ENCODE measurements at regions not wholly inside any gene's neighbourhood (a gene's known extent, or its start where the extent isn't known, plus 50 kb on each side); places are given as distances from the start of the nearest gene placed in this dataset.

DNA sequence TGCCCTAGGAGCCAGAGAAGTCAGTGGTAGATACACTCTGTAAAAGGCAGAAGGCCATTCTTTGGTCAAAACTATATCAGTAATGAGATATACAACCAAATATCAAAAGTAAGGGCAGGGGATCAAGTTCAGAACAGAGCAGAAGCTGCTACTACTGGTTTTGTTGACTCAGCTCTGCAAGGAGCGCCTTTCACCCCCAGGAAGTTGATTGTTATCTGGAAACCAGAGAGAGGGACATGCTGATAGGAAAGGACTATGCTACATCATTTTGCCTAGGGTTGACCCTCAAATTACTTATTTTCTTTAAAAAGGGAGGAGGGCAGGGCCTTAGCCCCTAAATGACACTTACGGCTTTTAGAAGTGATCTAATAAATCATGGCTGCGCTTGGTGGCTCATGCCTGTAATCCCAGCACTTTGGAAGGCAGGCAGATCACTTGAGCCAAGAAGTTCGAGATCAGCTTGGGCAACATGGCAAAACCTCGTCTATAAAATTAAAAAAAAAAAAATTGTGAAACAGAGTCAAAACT lies 194.0 kb downstream of the KLHL28 start:
- no peak for ATAC-seq (ENCODE audit: low read depth)
- dilution Hi-C loops (cut with HindIII; ENCODE audit: low sequenced_read_pairs, unreplicated experiment), result no loop called here
- no peak overlapping the region for H3K18ac ChIP-seq (ENCODE audit: low read depth, low read length)

More for the DNA sequence above, 194.0 kb downstream of the KLHL28 start:
- Histone ChIP-seq H3K4me1 (ENCODE audit: control insufficient read depth, insufficient read depth, low read length) (no peaks in the 10 kb centered on the region), H3K79me1 (ENCODE audit: low read depth in 1 of 2, low read length in 2 of 2) (no peaks in the 10 kb centered on the region), H3K4ac (ENCODE audit: low read depth, low read length) (no peak overlapping the region), H4K8ac (ENCODE audit: low read depth in 2 of 2, low read length in 2 of 2) (no peak overlapping the region), H3K9ac (ENCODE audit: low read depth, low read length) (no peak overlapping the region), H2BK5ac (ENCODE audit: low read depth, low read length, poor library complexity, severe bottlenecking) (no peak overlapping the region), H3K27me3 (ENCODE audit: control insufficient read depth, insufficient read depth, low read length) (no peaks in the 10 kb centered on the region), H2AK9ac (replicated peaks; ENCODE audit: low read depth, low read length, poor library complexity) (no peak overlapping the region), H4K5ac (ENCODE audit: low read depth, low read length) (no peak overlapping the region), H2AFZ (replicated peaks; ENCODE audit: low read length, poor library complexity) (no peak overlapping the region), H2AK5ac (ENCODE audit: low read depth, low read length) (no peak overlapping the region), H3K56ac (ENCODE audit: extremely low read depth, insufficient read depth, low read length) (no peak overlapping the region), H3K23ac (ENCODE audit: low read depth, low read length) (no peak overlapping the region), H3K4me3 (ENCODE audit: insufficient read depth, low read depth, low read length) (no peak overlapping the region), H3K9me1 (ENCODE audit: insufficient read depth, low read length) (no peaks in the 10 kb centered on the region), H4K20me1 (ENCODE audit: insufficient read depth, low read length) (no peaks in the 10 kb centered on the region), H3K14ac (replicated peaks; ENCODE audit: low read depth, low read length) (no peak overlapping the region), H3K27ac (ENCODE audit: insufficient read depth, low read length) (no peak overlapping the region), H3K36me3 (ENCODE audit: control insufficient read depth, insufficient read depth, low read length) (no peaks in the 10 kb centered on the region), H4K91ac (ENCODE audit: insufficient read depth, low read depth, low read length) (no peak overlapping the region), H2BK120ac (ENCODE audit: low read depth, low read length) (no peak overlapping the region), H2BK15ac (ENCODE audit: low read depth, low read length) (no peak overlapping the region), H3K9me3 (ENCODE audit: control insufficient read depth, insufficient read depth, low read length) (no peaks in the 10 kb centered on the region), H2BK20ac (ENCODE audit: low read depth, low read length) (no peak overlapping the region), H3K4me2 (ENCODE audit: low read depth, low read length) (no peak overlapping the region)
- no TSS peak for BruUV-seq (replicated peaks)
- no peak for DNase-seq
- ChIA-PET CTCF (no interaction called here), POLR2A (ENCODE audit: unreplicated experiment) (no interaction called here)
- intact Hi-C loops (cut with micrococcal nuclease), result no loop called here
- TF ChIP-seq CEBPB (IDR thresholded peaks at IDR 0.05; ENCODE audit: low read depth, low read length), result no peak
- TF ChIP-seq, protein P1, sequence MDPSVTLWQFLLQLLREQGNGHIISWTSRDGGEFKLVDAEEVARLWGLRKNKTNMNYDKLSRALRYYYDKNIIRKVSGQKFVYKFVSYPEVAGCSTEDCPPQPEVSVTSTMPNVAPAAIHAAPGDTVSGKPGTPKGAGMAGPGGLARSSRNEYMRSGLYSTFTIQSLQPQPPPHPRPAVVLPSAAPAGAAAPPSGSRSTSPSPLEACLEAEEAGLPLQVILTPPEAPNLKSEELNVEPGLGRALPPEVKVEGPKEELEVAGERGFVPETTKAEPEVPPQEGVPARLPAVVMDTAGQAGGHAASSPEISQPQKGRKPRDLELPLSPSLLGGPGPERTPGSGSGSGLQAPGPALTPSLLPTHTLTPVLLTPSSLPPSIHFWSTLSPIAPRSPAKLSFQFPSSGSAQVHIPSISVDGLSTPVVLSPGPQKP (IDR thresholded peaks at IDR 0.05; ENCODE audit: borderline replicate concordance, low read depth, low read length), result no peak
- TF ChIP-seq RAD21 (IDR thresholded peaks at IDR 0.05; ENCODE audit: low read length), result no peak
- no peak for TF ChIP-seq MAFK (IDR thresholded peaks at IDR 0.05; ENCODE audit: low read depth, low read length)
- TF ChIP-seq RFX5 (IDR thresholded peaks at IDR 0.05; ENCODE audit: low read depth, low read length), result no peak
- TF ChIP-seq MXI1 (IDR thresholded peaks at IDR 0.05; ENCODE audit: borderline replicate concordance, low read depth, low read length), result no peak
- no peak for TF ChIP-seq BHLHE40 (IDR thresholded peaks at IDR 0.05; ENCODE audit: low read depth, low read length)
- no peak for TF ChIP-seq MAZ (IDR thresholded peaks at IDR 0.05; ENCODE audit: borderline replicate concordance, low read depth, low read length)
- TF ChIP-seq RCOR1 (IDR thresholded peaks at IDR 0.05; ENCODE audit: insufficient replicate concordance, low read length), result no peak
- TF ChIP-seq POLR2A (IDR thresholded peaks at IDR 0.05; ENCODE audit: low read depth, low read length), result no peak
- in situ Hi-C loops (cut with MboI; ENCODE audit: low sequenced_read_pairs), result no loop called here
- WGBS, 2 experiments (ENCODE audit: extremely low coverage in 2 of 2, insufficient read length in 1 of 2), result 70% methylated on average over 2 of the region's 5 CpGs; no CpG with 5 or more reads in 1 of the 2 experiments

Data from IMR-90 (cell line).